ENCODE measurements at regions not wholly inside any gene's neighbourhood (a gene's known extent, or its start where the extent isn't known, plus 50 kb on each side); places are given as distances from the start of the nearest gene placed in this dataset.
A peak's percentile ranks its signal among the peaks of the same experiment; 100 is the strongest.
"Not testable (repeated sequence)": the region's sequence is repeated elsewhere in the genome, so short reads cannot be mapped to it uniquely, and the experiment has no call there.

DNA sequence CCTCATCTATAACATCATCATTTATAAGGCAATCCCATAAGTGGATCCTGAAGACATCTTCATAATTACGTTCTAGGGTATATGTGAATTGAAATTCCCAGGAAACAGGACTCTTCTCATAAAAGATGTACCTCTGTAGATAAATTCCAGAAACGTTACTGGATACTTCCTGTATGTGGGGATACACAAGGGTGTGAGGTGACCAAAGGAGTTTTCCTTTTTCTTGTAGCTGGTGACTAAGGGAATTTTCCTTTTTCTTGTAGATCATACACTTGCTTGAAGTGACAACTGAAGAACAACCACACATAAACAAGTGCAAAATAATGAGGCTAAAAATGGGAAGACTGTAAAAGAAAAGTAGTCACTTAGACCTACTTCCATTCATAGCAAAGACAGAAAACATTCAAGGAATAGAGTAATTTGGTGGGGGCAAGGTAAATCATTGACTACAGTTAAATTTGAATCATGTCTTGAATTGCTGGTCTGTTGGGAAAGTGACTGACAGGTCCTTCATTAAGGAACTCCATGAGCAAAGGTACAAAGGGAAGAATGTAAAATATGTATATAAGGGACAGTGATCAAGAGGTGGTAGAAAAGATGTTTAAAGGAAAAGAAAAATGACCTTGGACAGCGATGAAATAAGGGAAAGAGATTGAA is 53.2 kb upstream of the UBE2E3 start:
- DNase-seq = no peak

DNA sequence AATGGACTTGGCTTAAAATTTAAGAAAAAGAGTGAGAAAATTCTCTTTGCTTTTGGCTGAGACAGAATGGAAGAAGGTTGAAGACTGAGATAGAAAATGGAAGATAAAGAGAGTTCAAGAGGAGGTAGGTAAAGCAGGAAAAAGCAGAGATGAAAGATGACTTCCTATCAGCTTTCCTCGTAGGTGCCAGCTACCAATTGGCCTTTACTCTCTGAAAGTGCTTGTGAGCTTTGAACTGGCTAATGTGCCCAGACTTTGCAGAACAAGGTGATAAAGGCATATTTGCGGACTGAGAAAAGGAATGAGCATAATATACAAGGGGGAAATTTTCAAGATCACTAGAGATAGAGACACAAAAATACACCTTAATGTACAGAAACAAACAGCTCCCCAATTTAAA is 54.7 kb upstream of the UBE2E3 start:
- DNase-seq = no peak

GRCh38 chr2:180924063-180924462 is 56.3 kb upstream of the UBE2E3 start:
- DNase-seq = no peak

- no peak for DNase-seq
Measured at GRCh38 chr2:180910831-180911665, 69.4 kb upstream of the UBE2E3 start.

DNA sequence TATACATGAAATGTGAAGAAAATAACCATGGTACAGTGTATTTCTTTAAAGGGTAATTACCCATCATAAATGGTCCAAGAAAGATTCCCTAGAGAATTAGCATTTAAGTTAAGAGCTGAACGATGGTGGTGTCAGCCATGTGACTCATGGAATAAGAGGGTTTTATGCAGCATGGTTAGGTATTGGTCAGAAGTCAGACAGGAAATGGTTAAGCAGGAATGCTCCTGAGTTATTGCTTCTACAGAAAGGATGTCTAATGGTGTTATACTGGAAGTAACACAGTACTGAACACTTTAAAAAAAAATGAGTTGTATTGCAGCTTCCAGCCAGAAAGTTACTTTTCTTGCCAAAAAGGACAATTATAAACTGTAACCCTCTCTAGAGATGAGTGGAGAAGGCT is 72.7 kb upstream of the UBE2E3 start:
- no peak for DNase-seq

- DNase-seq = no peak
Measured at GRCh38 chr2:180905461-180905860, 74.9 kb upstream of the UBE2E3 start.

DNA sequence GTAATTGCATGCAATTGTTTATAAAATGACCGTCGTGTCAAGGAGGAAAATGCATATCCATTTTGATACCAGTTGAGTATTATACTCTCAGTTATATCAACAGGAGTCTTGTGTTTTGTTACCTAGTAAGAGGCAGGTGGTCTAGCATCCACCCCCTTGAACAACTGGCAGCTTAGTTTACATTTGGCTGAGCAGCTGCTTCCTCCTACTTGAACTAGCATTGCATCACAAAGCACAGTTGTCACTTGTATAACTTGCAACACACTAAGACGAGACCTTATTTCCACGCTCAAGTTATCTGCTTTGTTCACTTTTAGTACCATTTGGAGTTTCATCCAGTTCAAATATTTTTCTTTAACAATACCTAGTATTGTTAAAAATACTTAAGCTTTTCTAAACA is 75.4 kb upstream of the UBE2E3 start:
- DNase-seq = peak; percentile 97

- DNase-seq = no peak
Measured at GRCh38 chr2:180901331-180901730, 79.1 kb upstream of the UBE2E3 start.

- DNase-seq = no peak
Measured at GRCh38 chr2:180893752-180894151, 86.7 kb upstream of the UBE2E3 start.

DNA sequence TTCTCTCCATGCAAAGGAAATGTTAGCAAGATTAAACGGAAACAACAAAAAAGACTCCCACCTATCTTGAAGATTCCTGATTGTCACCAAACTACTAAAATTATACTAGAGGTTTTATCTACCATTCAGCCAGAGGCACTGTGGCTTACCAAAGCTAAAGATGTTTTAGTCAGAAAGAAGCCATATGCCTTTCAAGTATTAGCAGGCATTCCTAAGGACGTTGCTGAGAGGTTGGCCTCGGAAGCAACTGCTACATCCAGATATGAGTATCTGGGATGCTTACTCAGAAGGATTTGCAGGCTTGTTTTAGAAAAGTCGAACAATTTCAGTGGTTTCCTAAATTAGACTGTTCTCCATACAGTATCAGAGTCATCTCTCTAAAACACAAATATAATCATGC is 88.3 kb upstream of the UBE2E3 start:
- no peak for DNase-seq

- DNase-seq = no peak
Measured at GRCh38 chr2:180891360-180891759, 89.0 kb upstream of the UBE2E3 start.

DNA sequence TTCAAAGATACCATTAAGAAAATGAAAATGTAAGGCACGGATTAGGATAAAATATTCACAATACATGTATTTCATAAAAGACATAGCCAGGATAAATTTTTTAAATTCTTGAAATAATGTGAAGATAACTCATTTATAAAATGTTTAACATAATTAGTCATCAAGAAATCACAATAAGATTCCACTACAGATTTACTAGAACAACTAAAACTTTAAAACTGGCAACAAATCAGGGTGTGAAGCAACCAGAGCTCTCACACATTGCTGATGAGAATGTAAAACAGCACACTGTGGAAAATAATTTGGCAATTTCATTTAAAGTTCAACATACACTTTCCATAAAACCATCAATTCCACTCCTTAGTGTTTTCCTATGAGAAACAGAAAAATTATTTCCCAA is 89.6 kb upstream of the UBE2E3 start:
- no peak for DNase-seq

DNA sequence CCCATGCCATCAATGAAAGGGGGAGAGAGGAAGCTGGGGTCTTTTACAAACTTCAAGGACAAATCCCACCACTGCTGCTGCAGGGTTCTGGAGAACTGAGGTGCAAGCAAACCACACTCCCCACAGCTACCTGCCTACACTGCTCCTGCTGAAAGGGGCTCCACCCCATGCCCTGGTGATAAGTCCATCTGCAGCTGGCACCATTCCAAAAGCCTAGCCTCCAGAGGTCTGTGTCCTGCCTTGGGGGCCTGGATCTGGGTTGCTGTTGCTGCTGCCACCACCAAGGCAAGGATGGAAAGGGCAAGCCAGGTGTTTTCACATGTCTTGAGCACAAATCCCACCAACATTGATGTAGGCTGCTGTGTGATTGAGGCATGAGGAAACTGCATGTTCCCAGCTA is 97.4 kb upstream of the UBE2E3 start:
- DNase-seq = no peak

DNA sequence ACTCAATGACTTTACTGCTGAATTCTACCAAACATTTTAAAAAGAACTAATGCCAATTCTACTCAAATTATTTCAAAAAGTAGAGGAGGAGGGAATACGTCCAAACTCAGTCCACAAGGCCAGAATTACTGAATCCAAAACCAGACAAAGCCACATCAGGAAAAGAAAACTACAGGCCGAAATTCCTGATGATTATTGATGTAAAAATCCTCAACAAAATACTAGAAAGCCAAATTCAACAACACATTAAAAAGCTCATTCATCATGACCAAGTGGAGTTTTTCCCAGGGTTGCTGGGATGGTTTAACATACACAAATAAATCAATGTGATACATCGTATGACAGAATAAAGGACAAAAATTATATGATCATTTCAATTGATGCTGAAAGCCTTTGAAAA is 103.9 kb upstream of the UBE2E3 start:
- no peak for DNase-seq

- DNase-seq = no peak
Measured at GRCh38 chr2:180873219-180873618, 107.2 kb upstream of the UBE2E3 start.

GRCh38 chr2:180872781-180873180 is 107.6 kb upstream of the UBE2E3 start:
- not testable (repeated sequence) for DNase-seq

GRCh38 chr2:180872255-180872654 is 108.2 kb upstream of the UBE2E3 start:
- DNase-seq = no peak

GRCh38 chr2:180871649-180872048 is 108.8 kb upstream of the UBE2E3 start:
- DNase-seq = no peak

- no peak for DNase-seq
Measured at GRCh38 chr2:180849851-180850250, 130.6 kb upstream of the UBE2E3 start.

DNA sequence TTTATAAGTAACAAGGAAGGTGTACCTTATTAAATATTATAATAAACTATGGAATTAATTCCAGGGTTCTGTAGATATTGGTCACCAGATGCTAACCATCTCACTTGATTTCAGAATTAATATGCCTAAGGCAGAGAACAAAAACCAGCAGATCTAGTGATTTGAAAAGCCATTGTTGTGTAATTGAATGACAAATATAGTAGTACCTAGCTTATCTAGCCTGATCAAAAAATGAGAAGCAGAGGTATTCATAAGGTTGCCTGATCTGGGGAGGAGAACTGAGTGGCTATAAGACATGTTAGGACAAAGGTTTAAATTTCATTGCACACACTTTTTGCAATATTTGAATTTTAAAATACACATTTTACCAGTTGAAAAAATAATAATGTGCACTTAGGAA is 132.0 kb upstream of the UBE2E3 start:
- no peak for DNase-seq

GRCh38 chr2:180846756-180847472 is 133.5 kb upstream of the UBE2E3 start:
- DNase-seq = no peak

DNA sequence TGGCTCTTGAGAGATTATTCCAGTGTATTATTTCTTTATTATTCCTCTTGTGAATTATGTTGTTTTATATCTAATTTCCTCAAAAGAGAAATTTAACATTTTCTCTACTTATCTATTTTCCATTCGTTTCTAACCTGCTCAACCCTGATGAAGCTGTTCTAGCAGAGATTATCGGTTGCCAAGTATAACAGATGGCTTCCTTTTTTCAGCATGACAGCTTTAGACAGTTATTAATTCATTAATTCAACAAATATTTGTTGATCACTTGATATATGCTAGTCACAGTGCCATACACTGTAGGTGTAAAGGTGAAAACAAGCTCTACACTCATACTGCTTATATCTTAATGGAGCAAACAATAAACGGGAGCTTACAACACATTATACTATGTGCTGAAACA is 137.9 kb upstream of the UBE2E3 start:
- DNase-seq = no peak

DNA sequence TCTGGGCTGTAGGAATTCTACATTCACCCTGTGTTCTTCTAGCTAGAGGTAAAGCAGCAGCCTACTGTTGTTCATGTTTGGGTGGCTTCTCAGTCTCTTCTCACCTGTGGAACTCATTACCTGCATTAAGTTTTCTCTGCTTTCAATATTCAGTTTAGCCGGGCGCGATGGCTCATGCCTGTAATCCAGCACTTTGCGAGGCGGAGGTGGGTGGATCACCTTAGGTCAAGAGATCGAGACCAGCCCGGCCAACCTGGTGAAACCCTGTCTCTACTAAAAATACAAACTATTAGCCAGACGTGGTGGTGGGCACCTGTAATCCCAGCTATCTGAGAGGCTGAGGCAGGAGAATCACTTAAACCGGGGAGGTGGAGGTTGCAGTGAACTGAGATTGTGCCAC is 139.8 kb upstream of the UBE2E3 start:
- no peak for DNase-seq

- DNase-seq = no peak
Measured at GRCh38 chr2:180829836-180830235, 150.6 kb upstream of the UBE2E3 start.
